Left renal cortex interstitium (tissue), 4 donors: ENCODE measurements at regions not wholly inside any gene's neighbourhood (a gene's known extent, or its start where the extent isn't known, plus 50 kb on each side); places are given as distances from the start of the nearest gene placed in this dataset.
"Not testable (repeated sequence)": the region's sequence is repeated elsewhere in the genome, so short reads cannot be mapped to it uniquely, and the experiment has no call there.

Experiments used
- DNase-seq, 4 donors: peaks; one replicate each; pipeline ENCODE4 v3.0.0-alpha.2; 2013; ENCODE audit warnings: low read depth in 4 of 4, low spot score in 2 of 4, missing footprints in 1 of 4

DNA sequence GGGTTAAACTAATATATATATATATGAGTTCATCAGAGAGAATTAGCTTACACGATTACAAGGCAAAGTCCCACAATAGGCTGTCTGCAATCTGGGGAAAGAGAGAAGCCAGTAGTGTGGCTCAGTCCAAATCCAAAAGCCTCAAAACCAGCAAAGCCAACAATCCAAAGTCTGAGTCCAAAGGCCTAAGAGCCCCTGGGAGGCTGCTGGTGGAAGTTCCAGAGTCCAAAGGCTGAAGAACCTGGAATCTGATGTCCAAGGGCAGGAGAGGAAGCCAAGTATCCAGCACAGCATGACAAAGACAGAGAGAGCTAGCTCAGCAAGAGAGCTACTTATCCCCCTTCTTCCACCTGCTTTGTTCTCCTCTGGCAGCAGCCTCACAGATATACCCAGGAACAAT, 274.7 kb upstream of the ID4 start:
- DNase-seq = no peak

DNA sequence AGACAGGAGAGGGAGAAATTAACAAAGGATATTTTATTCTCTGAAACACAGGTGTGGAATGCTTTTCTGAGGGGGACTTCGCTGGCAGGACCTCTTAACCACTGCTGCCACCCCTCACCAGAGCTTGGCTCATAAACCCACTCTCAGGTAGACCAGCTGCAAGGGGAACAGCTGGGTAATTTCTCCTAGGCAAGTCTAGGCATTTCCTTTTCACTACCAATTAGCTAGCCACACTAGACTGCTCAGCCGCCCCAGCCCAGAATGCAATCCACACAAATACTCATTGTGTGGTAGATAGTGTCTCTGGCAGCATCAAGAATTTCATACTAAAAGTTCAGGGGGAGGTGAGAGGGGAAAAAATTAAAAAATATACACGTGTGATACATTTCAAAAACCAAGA, 267.6 kb upstream of the ID4 start:
- DNase-seq = no peak

DNA sequence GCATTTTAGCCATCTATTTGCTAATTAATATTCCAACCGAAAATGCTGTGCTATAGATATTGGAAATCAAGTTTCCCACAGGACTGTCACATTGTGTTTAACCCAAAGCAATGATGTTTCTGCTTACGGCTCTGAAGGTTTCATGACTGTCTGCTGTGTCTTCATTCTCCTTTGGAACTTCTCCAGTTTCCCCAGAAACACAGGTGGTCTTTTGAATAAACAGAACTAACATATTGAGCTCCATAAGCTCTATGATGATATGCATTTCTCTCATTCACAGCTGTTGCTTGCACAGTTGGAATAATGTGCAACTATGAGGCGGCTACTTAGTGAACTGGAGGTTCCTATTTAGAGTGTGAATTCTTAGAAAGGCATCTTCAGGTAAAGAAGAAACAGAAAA, 266.0 kb upstream of the ID4 start:
- DNase-seq = no peak

GRCh38 chr6:19578481-19578880, 258.7 kb upstream of the ID4 start:
- DNase-seq = no peak

DNA sequence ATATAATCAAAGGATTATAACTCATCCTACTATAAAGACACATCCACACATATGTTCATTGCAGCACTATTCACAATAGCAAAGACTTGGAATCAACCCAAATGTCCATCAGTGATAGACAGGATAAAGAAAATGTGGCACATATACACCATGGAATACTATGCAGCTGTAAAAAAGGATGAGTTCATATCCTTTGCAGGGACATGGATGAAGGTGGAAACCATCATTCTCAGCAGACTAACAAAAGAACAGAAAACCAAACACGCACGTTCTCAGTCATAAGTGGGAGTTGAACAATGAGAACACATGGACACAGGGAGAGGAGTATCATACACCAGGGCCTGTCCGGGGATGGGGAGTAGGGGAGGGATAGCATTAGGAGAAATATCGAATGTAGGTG, 253.0 kb upstream of the ID4 start:
- DNase-seq = not testable (repeated sequence)

GRCh38 chr6:19587238-19587942, 249.8 kb upstream of the ID4 start:
- DNase-seq = no peak

- no peak for DNase-seq
Measured at GRCh38 chr6:19590501-19591131, 246.6 kb upstream of the ID4 start.

GRCh38 chr6:19597809-19598320, 239.3 kb upstream of the ID4 start:
- no peak for DNase-seq

- DNase-seq = no peak
Measured at GRCh38 chr6:19599796-19600464, 237.2 kb upstream of the ID4 start.

DNA sequence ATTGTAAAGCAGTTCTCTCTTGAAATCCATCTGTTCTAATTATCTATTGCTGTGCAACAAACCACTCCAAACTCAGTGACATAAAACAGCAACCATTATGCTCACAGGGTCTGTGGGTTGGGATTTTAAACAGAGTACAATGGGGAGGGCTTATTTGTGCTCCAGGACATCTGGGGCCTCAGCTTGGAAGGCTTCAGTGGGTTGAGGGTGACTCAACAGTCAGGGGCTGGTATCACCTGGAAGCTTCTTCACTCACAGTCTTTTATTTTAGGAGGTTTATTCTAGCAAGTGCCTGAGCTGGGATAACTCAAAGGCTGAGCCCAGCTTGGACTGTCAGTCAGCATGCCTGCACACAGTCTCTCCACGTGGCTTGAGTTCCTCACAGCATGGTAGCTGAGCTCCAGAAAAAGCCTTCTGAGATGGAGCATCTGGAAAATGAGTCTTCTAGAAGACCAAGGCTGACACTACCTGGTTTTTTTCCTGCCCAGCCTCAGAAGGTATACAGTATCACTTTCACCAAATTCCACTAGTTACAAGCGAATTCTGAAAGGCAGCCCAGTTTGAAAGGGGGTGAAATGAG, 234.6 kb upstream of the ID4 start:
- no peak for DNase-seq

DNA sequence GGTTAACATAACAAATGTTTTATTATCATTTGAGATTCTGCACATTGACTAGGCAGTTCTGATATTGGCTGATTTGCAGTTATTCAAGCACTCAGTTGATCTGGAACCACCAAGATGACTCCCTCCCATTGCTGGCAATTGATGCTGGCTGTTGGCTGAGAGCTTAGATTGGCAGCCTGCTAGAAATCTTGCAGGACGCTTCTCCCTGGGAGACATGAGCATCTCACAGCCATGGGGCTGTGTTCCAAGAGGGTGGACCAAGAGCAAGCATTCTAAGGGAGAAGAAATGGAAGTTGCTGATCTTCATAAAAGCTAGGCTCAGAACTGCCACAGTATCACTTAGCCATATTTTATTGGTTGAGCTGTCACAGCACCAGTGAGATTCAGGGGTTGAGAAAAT, 233.4 kb upstream of the ID4 start:
- no peak for DNase-seq

DNA sequence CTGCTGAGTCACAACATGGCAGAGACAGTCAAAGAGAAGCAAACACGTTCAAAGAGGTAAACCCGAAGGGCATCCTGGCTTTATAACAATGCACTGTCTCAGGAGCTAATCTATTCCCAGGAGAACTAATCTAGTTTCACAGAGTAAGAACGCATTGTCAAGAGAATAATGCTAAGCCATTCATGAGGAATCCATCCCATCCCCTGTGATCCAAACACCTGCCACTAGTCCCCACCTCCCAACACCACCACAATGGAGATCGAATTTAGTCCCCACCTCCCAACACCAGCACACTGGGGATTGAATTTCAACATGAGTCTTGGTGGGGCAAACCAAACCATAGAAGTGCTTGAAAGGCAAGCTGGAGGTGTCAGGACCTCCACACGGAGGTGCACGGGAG, 231.5 kb upstream of the ID4 start:
- DNase-seq = no peak

DNA sequence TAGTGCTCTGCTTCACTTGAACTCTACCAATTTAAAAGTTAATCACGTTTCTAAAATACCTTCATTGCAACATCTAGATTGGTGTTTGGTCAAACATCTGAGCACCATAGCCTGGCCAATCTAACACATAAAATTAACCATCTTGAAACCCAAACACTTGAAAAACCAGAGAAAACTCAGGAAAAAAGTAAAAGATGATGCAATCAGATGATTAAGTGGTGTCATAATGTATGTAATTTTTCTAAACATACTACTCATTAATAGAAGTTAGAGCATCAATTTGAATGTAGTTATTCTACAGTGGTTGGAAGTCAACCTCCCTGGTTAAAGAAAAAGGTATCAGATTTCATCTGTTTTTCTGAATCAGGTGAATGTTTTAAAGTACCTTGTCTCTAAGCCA, 228.6 kb upstream of the ID4 start:
- DNase-seq = no peak

- no peak for DNase-seq
Measured at GRCh38 chr6:19609972-19610641, 227.1 kb upstream of the ID4 start.

DNA sequence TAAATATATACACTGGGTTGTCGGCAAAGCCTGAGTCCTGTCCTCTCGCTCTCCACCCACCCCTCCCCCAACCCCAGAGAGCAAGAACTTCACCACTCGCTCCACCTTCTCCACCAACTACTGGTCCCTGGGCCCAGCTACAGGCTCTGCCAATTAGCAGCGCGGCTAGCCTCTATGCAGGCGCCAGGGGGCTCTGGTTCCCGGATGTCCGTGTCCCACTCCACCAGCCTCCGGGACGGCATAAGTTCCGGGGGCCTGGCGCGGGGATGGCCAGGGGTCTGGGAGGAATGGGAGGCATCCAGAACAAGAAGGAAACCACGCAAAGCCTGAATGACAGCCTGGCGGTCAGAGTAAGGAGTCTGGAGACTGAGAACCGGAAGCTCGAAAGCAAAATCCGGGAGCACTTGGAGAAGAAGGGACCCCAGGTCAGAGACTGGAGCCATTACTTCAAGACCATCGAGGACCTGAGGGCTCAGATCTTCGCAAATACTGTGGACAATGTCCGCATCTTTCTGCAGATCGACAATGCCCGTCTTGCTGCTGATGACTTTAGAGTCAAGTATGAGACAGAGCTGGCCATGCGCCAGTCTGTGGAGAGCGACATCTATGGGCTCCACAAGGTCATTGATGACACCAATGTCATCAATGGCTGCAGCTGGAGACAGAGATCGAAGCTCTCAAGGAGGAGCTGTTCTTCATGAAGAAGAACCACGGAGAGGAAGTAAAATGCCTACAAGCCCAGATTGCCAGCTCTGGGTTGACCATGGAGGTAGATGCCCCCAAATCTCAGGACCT, 224.3 kb upstream of the ID4 start:
- not testable (repeated sequence) for DNase-seq

- DNase-seq = no peak
Measured at GRCh38 chr6:19613678-19614077, 223.5 kb upstream of the ID4 start.

DNA sequence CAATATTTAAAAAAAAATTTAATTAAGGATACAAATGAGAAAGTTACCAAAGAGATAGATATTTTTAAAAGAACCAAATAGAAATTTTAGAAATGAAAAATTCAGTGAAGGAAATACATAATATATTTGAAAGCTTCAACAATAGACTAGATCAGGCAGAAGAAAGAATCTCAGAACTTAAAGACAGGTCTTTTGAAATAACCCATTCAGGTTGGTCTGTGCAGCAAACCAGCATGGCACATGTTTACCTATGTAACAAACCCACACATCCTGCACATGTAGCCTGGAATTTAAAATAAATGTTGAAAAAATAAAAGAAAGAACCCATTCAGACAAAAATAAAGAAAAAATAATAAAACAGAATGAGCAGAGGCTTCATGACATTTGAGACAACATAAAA, 221.1 kb upstream of the ID4 start:
- DNase-seq = no peak

DNA sequence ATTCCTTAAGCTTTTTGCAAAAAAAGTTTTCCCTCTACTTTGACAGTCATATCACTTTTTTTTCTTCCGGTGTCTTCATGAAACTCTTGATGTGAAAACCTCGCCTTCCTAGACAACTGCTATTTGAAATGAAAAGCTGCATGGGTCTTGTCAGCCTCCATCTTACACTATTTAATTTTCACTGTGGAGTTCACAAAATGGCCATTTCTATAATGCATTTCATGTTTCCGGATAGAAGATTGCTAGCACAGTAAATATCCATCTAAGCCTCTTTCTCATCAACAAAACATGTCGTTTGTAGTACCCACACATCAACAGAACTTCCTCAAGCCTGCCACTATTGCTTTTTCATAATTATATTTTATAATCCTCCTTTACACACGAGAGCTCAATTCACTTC, 204.9 kb upstream of the ID4 start:
- DNase-seq = no peak

DNA sequence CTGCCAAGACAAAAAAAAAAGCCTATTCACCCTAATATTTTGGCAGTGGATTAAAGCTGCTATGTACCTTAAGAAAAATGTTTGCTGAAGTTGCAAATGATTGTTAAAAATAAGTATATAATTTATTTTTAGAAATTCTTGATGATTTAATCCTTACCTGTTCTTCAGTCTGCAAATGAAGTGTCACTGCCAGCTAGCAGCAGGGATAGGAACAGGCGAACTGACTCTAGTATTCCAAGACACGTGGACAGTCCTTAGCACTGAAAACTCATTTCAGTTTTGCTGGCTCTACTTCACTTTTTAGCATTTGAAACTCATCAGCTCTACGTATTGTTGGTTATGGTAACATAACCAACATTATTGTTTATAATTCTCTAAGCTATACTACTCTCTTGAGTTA, 204.4 kb upstream of the ID4 start:
- DNase-seq = no peak

DNA sequence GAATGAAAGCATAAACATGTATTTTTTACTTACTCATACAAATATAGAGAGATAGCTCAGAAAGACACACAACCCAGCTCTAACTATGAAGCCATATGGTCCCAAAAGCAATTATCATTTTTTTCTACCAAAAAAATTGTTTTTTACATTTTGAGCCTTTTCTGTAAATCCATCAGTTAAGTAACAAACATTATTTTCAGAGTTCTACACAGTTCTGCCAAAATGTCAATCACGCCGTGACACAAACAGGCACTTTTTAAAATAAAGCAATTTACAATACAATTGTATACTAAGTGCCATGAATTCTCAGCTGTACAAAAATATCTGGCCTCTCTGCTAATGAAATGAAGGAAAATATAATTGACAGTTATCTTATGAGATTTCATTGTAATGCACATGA, 201.4 kb upstream of the ID4 start:
- no peak for DNase-seq
